IMR-90 (cell line): ENCODE measurements at regions not wholly inside any gene's neighbourhood (a gene's known extent, or its start where the extent isn't known, plus 50 kb on each side); places are given as distances from the start of the nearest gene placed in this dataset.

Experiments
- ATAC-seq: fragments of 200-7000 bp; cut with Tn5 transposase; 2 replicates; pipeline ENCODE4 v1.9.1; 2020; ENCODE audit warnings: low read depth, mild to moderate bottlenecking, moderate library complexity
- BruUV-seq: library from RNA; stranded (reverse); fragments of 400-500 nt; replicated peaks from 2 replicates; lab custom pipeline; 2021; lab: Mats Ljungman, UMichigan
- CTCF ChIA-PET: fragments of 300-600 bp; formaldehyde crosslinking; extraction: SDS; loops from one replicate; lab custom pipeline; 2021; ENCODE audit warnings: antibody characterized with exemption; lab: Yijun Ruan, JAX
- POLR2A ChIA-PET: fragments of 300-600 bp; sonication (Branson Sonifier 250); formaldehyde crosslinking; loops from one replicate; lab custom pipeline; 2022; ENCODE audit warnings: antibody characterized with exemption; ENCODE audit not compliant: unreplicated experiment; lab: Charles Lee
- DNase-seq: peaks from one replicate; pipeline ENCODE4 v3.0.0; 2013
- H2AFZ ChIP-seq: replicated peaks from 2 replicates; pipeline ENCODE3; 2013; ENCODE audit warnings: low read length, mild to moderate bottlenecking; ENCODE audit not compliant: poor library complexity
- H2AK5ac ChIP-seq: 2 replicates; pipeline ENCODE4 v1.6.1; 2013; ENCODE audit warnings: low read depth, low read length, inconsistent platforms
- H2AK9ac ChIP-seq: replicated peaks from 2 replicates; pipeline ENCODE3; 2013; ENCODE audit warnings: mild to moderate bottlenecking, low read depth, low read length, moderate library complexity; ENCODE audit not compliant: poor library complexity
- H2BK120ac ChIP-seq: 2 replicates; pipeline ENCODE4 v1.6.1; 2013; ENCODE audit warnings: low read depth, low read length, inconsistent platforms
- H2BK15ac ChIP-seq: 3 replicates; pipeline ENCODE4 v1.6.1; 2013; ENCODE audit warnings: low read depth, low read length, inconsistent platforms
- H2BK20ac ChIP-seq: 2 replicates; pipeline ENCODE4 v1.6.1; 2013; ENCODE audit warnings: low read depth, mild to moderate bottlenecking, inconsistent platforms, low read length, moderate library complexity
- H2BK5ac ChIP-seq: 2 replicates; pipeline ENCODE4 v1.6.1; 2013; ENCODE audit warnings: mild to moderate bottlenecking, low read depth, low read length, inconsistent platforms; ENCODE audit not compliant: poor library complexity, severe bottlenecking
- H3K14ac ChIP-seq: replicated peaks from 2 replicates; pipeline ENCODE4 v1.6.1; 2013; ENCODE audit warnings: low read depth, low read length, inconsistent platforms
- H3K18ac ChIP-seq: 2 replicates; pipeline ENCODE4 v1.6.1; 2013; ENCODE audit warnings: low read depth, low read length, control low read depth
- H3K23ac ChIP-seq: 2 replicates; pipeline ENCODE4 v1.6.1; 2013; ENCODE audit warnings: low read depth, low read length, inconsistent platforms
- H3K27ac ChIP-seq: 2 replicates; pipeline ENCODE4 v1.5.1; 2013; ENCODE audit warnings: mild to moderate bottlenecking, control low read depth, low read length; ENCODE audit not compliant: insufficient read depth
- H3K27me3 ChIP-seq: 2 replicates; pipeline ENCODE4 v1.6.1; 2013; ENCODE audit warnings: low read length; ENCODE audit not compliant: control insufficient read depth, insufficient read depth
- H3K36me3 ChIP-seq: 2 replicates; pipeline ENCODE4 v1.6.1; 2013; ENCODE audit warnings: low read length, mixed read lengths; ENCODE audit not compliant: control insufficient read depth, insufficient read depth
- H3K4ac ChIP-seq: 2 replicates; pipeline ENCODE4 v1.6.1; 2013; ENCODE audit warnings: low read depth, low read length, inconsistent platforms
- H3K4me1 ChIP-seq: 2 replicates; pipeline ENCODE4 v1.6.1; 2013; ENCODE audit warnings: low read length, mixed read lengths; ENCODE audit not compliant: control insufficient read depth, insufficient read depth
- H3K4me2 ChIP-seq: 2 replicates; pipeline ENCODE4 v1.6.1; 2013; ENCODE audit warnings: low read depth, mild to moderate bottlenecking, control low read depth, low read length, moderate library complexity
- H3K4me3 ChIP-seq: 2 replicates; pipeline ENCODE4 v1.5.1; 2013; ENCODE audit warnings: low read depth, mild to moderate bottlenecking, control low read depth, low read length, moderate library complexity; ENCODE audit not compliant: insufficient read depth
- H3K56ac ChIP-seq: 2 replicates; pipeline ENCODE4 v1.6.1; 2013; ENCODE audit warnings: low read length, inconsistent platforms; ENCODE audit not compliant: insufficient read depth; ENCODE audit errors: extremely low read depth
- H3K79me1 ChIP-seq, 2 experiments: 2 replicates each; pipeline ENCODE4 v1.6.1; 2013; ENCODE audit warnings: low read length in 2 of 2, inconsistent platforms in 1 of 2, low read depth in 1 of 2
- H3K9ac ChIP-seq: 2 replicates; pipeline ENCODE4 v1.6.1; 2013; ENCODE audit warnings: low read depth, low read length, control low read depth
- H3K9me1 ChIP-seq: 2 replicates; pipeline ENCODE4 v1.6.1; 2013; ENCODE audit warnings: low read length, inconsistent platforms; ENCODE audit not compliant: insufficient read depth
- H3K9me3 ChIP-seq: 2 replicates; pipeline ENCODE4 v1.6.1; 2013; ENCODE audit warnings: low read length; ENCODE audit not compliant: control insufficient read depth, insufficient read depth
- H4K20me1 ChIP-seq: 2 replicates; pipeline ENCODE4 v1.6.1; 2013; ENCODE audit warnings: low read length, inconsistent platforms; ENCODE audit not compliant: insufficient read depth
- H4K5ac ChIP-seq: 2 replicates; pipeline ENCODE4 v1.6.1; 2013; ENCODE audit warnings: mild to moderate bottlenecking, low read depth, low read length, control low read depth
- H4K8ac ChIP-seq, 2 experiments: 2 replicates each; pipeline ENCODE4 v1.6.1; 2013; ENCODE audit warnings: low read depth in 2 of 2, low read length in 2 of 2, control low read depth in 1 of 2, inconsistent platforms in 1 of 2
- H4K91ac ChIP-seq: 2 replicates; pipeline ENCODE4 v1.6.1; 2013; ENCODE audit warnings: low read depth, low read length, inconsistent platforms; ENCODE audit not compliant: insufficient read depth
- NFE2L2 ChIP-seq: fragments of 150-350 bp; IDR thresholded peaks from 2 replicates; pipeline ENCODE4 v1.6.1; 2016; ENCODE audit warnings: low read depth, mild to moderate bottlenecking, low read length
- WGBS, 2 experiments: methylation state at CpG; one replicate each; pipeline versions ENCODE4 v1.1.5 to v1.1.7; 2013; ENCODE audit warnings: missing lambda C conversion rate in 2 of 2; ENCODE audit not compliant: insufficient read length in 1 of 2; ENCODE audit errors: extremely low coverage in 2 of 2; 5-methylcytosine and 5-hydroxymethylcytosine counted together
- dilution Hi-C: fragments of 300-500 bp; cut with HindIII; formaldehyde crosslinking; loops from one replicate; pipeline ENCODE4 v1.14.3; 2018; ENCODE audit warnings: low sequenced_read_pairs; ENCODE audit not compliant: unreplicated experiment
- in situ Hi-C: fragments of 300-500 bp; cut with MboI; formaldehyde crosslinking; loops from 3 replicates; pipeline ENCODE4 v1.14.3; 2019; ENCODE audit warnings: low sequenced_read_pairs, inconsistent platforms, mixed read lengths
- intact Hi-C: fragments of 100-400 bp; cut with micrococcal nuclease; formaldehyde crosslinking; loops from 2 replicates; pipeline ENCODE4 v1.10.0; 2022
- TF ChIP-seq, protein P1 (sequence below): conservative IDR thresholded peaks from 2 replicates; pipeline ENCODE4 v1.5.1; 2012; ENCODE audit warnings: mild to moderate bottlenecking, low read depth, low read length, improper control_type of control experiment
- TF ChIP-seq, protein P2 (sequence below): fragments of 150-350 bp; IDR thresholded peaks from 2 replicates; pipeline ENCODE4 v1.6.1; 2017; ENCODE audit warnings: mild to moderate bottlenecking, antibody characterized with exemption, low read length, low read depth

DNA sequence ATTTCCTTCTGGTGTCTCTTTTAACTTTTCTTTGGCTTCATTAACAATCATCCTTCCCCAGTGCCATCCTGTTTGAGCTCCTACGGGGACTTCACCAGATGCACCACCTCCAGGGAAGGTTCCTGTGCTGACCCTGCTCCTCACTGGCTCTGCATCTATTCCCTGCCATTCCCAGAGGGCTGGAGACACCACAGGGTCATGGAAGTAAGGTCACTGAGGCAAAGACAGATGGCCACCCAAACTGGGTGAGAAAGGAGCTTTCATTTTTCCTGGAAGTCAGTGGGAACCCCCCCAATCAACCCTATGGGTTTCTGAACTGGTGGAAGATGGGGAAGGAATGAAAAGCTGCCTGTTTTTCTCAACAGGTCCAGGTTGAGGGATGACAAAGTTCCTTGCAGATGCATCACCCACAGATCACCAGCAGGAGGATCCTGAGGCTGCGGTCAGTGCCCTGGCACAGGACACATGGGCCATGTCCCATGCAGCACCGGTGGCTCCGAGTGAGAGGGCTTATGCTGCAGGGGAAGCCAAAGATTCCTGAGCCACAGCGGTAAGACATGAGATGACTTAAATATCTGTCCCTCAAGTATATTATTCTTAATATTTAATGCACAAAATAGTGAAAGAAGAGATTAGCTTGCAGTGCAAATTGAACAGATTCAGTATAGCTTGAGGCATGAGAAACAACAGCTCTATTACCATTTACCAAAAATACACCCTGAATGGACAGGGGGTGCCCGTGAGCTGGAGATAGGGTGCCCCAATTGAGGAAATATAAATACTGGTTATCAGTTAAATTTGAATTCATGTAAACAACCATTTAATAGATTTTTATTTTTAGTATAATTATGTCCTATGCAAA is 73.0 kb upstream of the VPREB1 start:
- H3K18ac ChIP-seq: no peak overlapping the region
- H4K20me1 ChIP-seq: no peaks in the 10 kb centered on the region
- no peak overlapping the region for H3K27ac ChIP-seq
- TF ChIP-seq, protein P1, sequence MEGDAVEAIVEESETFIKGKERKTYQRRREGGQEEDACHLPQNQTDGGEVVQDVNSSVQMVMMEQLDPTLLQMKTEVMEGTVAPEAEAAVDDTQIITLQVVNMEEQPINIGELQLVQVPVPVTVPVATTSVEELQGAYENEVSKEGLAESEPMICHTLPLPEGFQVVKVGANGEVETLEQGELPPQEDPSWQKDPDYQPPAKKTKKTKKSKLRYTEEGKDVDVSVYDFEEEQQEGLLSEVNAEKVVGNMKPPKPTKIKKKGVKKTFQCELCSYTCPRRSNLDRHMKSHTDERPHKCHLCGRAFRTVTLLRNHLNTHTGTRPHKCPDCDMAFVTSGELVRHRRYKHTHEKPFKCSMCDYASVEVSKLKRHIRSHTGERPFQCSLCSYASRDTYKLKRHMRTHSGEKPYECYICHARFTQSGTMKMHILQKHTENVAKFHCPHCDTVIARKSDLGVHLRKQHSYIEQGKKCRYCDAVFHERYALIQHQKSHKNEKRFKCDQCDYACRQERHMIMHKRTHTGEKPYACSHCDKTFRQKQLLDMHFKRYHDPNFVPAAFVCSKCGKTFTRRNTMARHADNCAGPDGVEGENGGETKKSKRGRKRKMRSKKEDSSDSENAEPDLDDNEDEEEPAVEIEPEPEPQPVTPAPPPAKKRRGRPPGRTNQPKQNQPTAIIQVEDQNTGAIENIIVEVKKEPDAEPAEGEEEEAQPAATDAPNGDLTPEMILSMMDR: 0 out of 2 replicates have a peak, but pooled peaks have one; percentile 9
- no peak for TF ChIP-seq NFE2L2
- TF ChIP-seq, protein P2, sequence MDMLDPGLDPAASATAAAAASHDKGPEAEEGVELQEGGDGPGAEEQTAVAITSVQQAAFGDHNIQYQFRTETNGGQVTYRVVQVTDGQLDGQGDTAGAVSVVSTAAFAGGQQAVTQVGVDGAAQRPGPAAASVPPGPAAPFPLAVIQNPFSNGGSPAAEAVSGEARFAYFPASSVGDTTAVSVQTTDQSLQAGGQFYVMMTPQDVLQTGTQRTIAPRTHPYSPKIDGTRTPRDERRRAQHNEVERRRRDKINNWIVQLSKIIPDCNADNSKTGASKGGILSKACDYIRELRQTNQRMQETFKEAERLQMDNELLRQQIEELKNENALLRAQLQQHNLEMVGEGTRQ: no peak
- in situ Hi-C loops: no loop called here
- H3K23ac ChIP-seq: no peak overlapping the region
- no peaks in the 10 kb centered on the region for H3K36me3 ChIP-seq
- no CpG with 5 or more reads among the region's 6 CpGs for WGBS, 2 experiments
- no peaks in the 10 kb centered on the region for H3K4me1 ChIP-seq
- no peak overlapping the region for H3K14ac ChIP-seq
- no peak overlapping the region for H3K9ac ChIP-seq
- no peak for DNase-seq
- H3K56ac ChIP-seq: no peak overlapping the region
- peak; percentile 44; the same call in 1 of the 2 replicates for ATAC-seq
- H2BK120ac ChIP-seq: no peak overlapping the region
- H2BK20ac ChIP-seq: no peak overlapping the region
- peaks cover 23% of the 10 kb centered on the region for H3K27me3 ChIP-seq
- POLR2A ChIA-PET: no interaction called here
- H3K4me3 ChIP-seq: no peak overlapping the region
- no peak overlapping the region for H4K8ac ChIP-seq
- no TSS peak for BruUV-seq
- H2BK5ac ChIP-seq: no peak overlapping the region
- no peak overlapping the region for H2BK15ac ChIP-seq
- no peak overlapping the region for H3K4me2 ChIP-seq
- dilution Hi-C loops: no loop called here
- no peaks in the 10 kb centered on the region for H3K9me3 ChIP-seq
- H4K91ac ChIP-seq: no peak overlapping the region
- H3K79me1 ChIP-seq: no peaks in the 10 kb centered on the region
- CTCF ChIA-PET: interaction anchor here (0.7 to 1.4 kb wide), 3 partner anchors 9 to 15 kb away, joined by 3 to 5 read pairs (median 3); no protein-coding TSS in a partner anchor
- H2AK5ac ChIP-seq: no peak overlapping the region
- H2AFZ ChIP-seq: no peak overlapping the region
- H3K9me1 ChIP-seq: no peaks in the 10 kb centered on the region
- no peak overlapping the region for H2AK9ac ChIP-seq
- H4K5ac ChIP-seq: no peak overlapping the region
- intact Hi-C loops: no loop called here
- no peak overlapping the region for H3K4ac ChIP-seq
